HG03354 (cell line): ENCODE measurements at regions not wholly inside any gene's neighbourhood (a gene's known extent, or its start where the extent isn't known, plus 50 kb on each side); places are given as distances from the start of the nearest gene placed in this dataset.
"Not testable (repeated sequence)": the region's sequence is repeated elsewhere in the genome, so short reads cannot be mapped to it uniquely, and the experiment has no call there.

Experiments used
- ATAC-seq: cut with Tn5 transposase; IDR thresholded peaks from one replicate; pipeline ENCODE4 v1.9.1; 2021; ENCODE audit warnings: mild to moderate bottlenecking; ENCODE audit not compliant: unreplicated experiment, poor library complexity, severe bottlenecking

DNA sequence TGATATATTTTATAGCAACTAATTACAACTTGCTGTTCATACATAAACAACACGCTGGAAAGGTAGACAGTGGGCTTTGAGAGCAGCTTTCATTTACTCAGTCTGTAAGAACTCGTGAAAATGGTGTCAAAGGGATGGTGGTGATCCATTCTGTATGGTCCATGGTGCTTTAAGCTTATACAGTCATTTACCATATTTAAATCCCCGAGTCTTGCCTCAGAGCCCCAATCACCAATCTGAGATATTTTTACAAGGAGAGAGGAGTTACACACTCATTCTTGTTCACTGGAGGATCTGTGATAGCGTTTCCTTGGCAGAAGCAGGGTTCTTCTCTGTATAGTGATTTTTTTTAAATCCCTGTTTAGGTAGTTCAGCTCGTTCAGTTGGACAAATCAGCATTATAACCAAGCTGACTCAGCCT is 694.6 kb downstream of the USP25 start:
- no peak for ATAC-seq

GRCh38 chr21:16425376-16425775 is 695.6 kb downstream of the USP25 start:
- no peak for ATAC-seq

- ATAC-seq, result no peak
Observed at GRCh38 chr21:16426936-16427335, 697.2 kb downstream of the USP25 start.

- ATAC-seq, result no peak
Observed at GRCh38 chr21:16427587-16428087, 697.9 kb downstream of the USP25 start.

DNA sequence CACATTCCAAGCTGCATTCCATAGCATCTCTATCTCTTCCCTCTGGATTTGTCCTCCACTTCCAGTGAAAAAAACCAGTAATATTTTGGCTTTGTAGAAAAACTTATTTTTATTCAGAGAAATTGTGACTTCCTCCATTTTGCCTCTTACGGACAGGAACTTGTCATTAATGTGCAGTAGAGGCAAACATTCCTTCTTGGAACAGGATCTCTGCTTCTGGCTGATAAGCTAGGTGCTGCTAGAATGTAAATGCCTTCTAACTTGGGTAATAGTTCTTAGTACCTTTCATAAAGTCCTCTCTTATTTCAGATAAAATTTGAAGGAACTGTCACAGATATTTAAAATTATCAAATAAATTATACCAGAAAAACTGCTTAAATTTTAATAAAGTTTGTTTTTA is 707.8 kb downstream of the USP25 start:
- no peak for ATAC-seq

GRCh38 chr21:16438761-16439160 is 709.0 kb downstream of the USP25 start:
- no peak for ATAC-seq

GRCh38 chr21:16441789-16442188 is 712.0 kb downstream of the USP25 start:
- no peak for ATAC-seq

DNA sequence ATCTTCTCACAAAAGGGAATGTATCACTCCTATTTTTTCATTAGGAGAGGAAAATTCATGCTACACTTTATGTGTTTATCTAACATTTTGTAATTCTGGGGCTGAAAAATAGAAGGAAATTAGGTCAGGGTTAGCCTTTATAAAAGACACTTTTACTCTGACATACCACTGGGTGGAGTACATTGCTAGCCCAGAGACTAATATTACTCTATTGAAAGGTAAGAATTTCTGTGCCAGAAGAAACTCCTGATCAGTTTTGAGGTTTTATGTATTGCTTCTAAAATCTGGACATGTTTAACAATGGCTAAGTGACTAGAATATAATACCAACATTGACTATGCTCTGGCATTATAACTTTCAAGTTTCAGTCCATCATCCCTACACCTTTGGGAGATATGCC is 724.6 kb downstream of the USP25 start:
- no peak for ATAC-seq

GRCh38 chr21:16455526-16455925 is 725.7 kb downstream of the USP25 start:
- no peak for ATAC-seq

DNA sequence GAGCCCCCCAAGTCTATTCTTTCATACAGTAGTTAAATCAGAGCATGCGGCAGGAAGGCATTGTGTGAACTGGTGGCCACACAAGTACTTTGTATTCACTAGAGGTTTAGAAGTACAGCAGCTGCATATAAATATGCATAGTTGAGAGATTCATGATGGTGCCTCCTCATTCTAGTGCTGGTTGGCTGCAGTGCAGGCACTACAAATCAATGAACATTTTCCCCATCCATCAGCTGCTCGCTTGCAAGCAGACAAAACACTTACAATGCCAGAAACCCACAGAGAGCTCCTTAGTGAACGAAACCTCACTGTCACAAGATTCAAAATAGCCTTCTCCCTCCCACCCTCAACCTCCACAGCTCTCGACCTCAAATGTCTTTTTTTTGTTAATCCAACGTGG is 726.2 kb downstream of the USP25 start:
- ATAC-seq, result no peak

- ATAC-seq, result no peak
Observed at GRCh38 chr21:16457498-16457897, 727.7 kb downstream of the USP25 start.

- ATAC-seq, result no peak
Observed at GRCh38 chr21:16460936-16461335, 731.2 kb downstream of the USP25 start.

GRCh38 chr21:16464211-16464889 is 734.6 kb downstream of the USP25 start:
- not testable (repeated sequence) for ATAC-seq

GRCh38 chr21:16468184-16468583 is 738.4 kb downstream of the USP25 start:
- no peak for ATAC-seq

- no peak for ATAC-seq
Observed at GRCh38 chr21:16473988-16474387, 744.2 kb downstream of the USP25 start.

GRCh38 chr21:16476056-16476825 is 746.5 kb downstream of the USP25 start:
- ATAC-seq, result no peak

GRCh38 chr21:16488042-16488441 is 758.3 kb downstream of the USP25 start:
- ATAC-seq, result no peak

DNA sequence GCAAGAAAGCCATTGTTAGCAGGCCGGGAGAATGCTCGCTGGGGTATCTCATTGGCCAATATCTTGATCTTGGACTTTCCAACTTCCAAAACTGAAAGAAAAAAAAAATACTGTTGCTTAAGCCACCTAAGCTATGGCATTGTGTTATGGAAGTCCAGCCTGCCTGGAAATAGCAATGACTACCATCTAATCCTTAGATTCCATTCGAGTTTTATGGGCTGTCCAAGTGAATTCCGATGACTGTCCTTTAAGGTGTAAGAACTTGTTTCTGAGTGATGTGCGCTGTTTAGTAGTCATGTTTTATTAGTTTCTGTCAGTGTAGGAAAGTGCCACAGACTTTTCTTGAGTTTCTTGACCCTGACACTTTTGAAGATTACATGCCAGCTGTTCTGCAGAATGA is 762.6 kb downstream of the USP25 start:
- ATAC-seq, result no peak

DNA sequence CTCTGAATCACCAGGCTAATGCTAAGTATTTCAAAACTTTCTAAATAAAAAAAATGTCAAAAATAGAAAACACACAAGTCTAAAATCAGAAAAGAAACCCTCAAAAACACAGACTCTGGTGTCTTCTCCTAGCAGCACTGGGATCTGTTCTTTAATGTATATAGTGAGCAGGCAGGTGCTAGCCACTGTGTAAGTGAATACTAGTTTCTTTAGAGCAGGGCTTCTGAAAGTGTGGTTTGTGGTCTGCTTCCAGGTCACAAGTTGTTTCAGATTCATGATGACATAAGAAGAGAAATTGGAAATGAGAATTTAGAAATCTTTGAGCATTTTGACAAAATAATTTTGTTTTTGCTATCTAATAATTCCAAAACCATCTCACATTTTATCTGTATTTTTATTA is 763.1 kb downstream of the USP25 start:
- ATAC-seq, result no peak

DNA sequence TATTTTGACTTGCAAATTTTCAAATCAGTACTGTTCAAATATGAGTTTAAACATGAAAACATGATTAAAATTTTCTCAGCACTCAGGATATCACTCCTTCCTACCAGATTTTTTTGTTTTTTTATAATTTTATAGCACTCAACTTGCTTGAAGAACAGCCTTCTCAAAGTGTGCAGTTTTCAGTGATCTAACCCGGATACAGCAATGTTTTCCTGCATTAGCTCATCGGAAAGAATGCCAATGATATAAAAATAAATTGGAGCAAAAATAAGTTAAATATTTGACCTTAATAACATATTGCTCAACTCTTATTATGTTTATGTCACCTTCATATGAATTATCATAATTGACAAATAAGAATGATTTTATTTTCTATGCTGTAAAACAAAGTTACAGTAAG is 766.8 kb downstream of the USP25 start:
- ATAC-seq, result no peak

DNA sequence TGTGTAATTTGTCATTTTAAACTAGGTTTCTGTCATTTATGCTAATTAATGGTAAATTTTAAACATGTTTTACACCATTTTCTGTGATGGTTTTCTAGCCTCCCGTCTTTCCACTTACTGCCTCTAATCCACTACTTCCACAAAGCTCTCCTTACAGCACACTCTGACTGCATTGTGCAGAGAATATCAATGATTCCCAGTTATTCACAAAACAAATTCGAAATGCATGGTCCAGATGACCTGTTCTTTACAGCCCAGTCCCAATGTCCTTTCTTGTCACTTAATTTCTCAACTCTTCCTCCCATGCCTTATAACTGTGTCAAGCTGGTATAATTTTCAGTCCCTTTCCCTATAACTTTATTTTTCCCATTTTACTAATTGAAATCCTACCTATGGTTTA is 770.5 kb downstream of the USP25 start:
- no peak for ATAC-seq
